ENCODE measurements at regions not wholly inside any gene's neighbourhood (a gene's known extent, or its start where the extent isn't known, plus 50 kb on each side); places are given as distances from the start of the nearest gene placed in this dataset.

DNA sequence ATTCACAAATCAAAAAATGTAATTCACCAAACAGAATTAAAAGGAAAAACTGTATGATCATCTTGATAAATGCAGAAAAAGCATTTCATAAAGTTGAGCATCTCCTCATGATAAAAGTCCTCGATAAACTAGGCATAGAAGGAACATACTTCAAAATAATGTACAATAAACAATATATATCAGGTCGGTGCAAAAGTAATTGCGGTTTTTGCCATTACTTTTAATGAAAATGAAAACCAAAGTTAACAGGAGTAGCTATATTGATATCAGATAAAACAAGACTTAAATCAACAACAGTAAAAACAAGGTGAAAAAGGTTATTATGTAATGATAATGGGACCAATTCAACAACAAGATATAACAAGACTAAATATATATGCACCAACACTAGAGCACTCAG, 372.1 kb downstream of the RAB28 start:
- no peaks in the 10 kb centered on the region for H3K79me2 ChIP-seq (ENCODE audit: low read length)

DNA sequence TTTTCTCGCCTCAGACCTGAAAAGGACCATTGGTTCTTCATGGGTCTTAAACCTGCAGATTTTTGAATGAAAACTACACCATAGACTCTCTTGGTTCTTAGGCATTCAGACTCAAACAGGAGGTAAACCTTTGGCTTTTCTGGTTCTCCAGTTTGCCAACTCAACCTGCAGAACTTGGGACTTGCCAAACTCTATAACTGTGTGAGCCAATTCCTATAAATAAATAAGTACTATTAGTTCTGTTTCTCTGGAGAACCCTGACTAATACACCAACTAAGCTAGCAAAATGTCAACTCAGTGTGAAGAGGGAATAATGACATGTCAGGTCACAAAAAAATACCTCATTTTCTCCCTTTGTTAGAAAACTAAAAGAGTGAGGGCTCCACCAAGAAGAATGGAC, 374.6 kb downstream of the RAB28 start:
- Histone ChIP-seq H3K4me2 (ENCODE audit: low read depth, low read length) (no peak overlapping the region), H4K20me1 (ENCODE audit: insufficient read depth, low read length) (no peaks in the 10 kb centered on the region), H3K36me3 (replicated peaks; ENCODE audit: insufficient read depth, low read length) (no peaks in the 10 kb centered on the region), H3K9ac (ENCODE audit: low read length) (no peak overlapping the region), H3F3A (ENCODE audit: insufficient read depth, low read length) (no peaks in the 10 kb centered on the region), H3K4me3 (ENCODE audit: low read length) (no peak overlapping the region), H3K9me3 (replicated peaks; ENCODE audit: insufficient read depth, low read length) (no peaks in the 10 kb centered on the region), H3K4me1 (ENCODE audit: low read length) (peaks cover 5% of the 10 kb centered on the region), H3K27me3 (replicated peaks; ENCODE audit: insufficient read depth, low read length) (no peaks in the 10 kb centered on the region), H2AFZ (ENCODE audit: low read length) (no peak overlapping the region), H3K79me2 (ENCODE audit: low read length) (no peaks in the 10 kb centered on the region), H3K9me2 (replicated peaks; ENCODE audit: insufficient read depth, low read length) (no peaks in the 10 kb centered on the region), H3K27ac (ENCODE audit: low read length) (no peak overlapping the region)
- DNase-seq: no peak
- TF ChIP-seq EZH2 (optimal IDR thresholded peaks at IDR 0.05; ENCODE audit: low read depth, low read length): no peak
- TF ChIP-seq EZH2phosphoT487 (IDR thresholded peaks at IDR 0.05; ENCODE audit: low read length): no peak
- TF ChIP-seq, protein P1, sequence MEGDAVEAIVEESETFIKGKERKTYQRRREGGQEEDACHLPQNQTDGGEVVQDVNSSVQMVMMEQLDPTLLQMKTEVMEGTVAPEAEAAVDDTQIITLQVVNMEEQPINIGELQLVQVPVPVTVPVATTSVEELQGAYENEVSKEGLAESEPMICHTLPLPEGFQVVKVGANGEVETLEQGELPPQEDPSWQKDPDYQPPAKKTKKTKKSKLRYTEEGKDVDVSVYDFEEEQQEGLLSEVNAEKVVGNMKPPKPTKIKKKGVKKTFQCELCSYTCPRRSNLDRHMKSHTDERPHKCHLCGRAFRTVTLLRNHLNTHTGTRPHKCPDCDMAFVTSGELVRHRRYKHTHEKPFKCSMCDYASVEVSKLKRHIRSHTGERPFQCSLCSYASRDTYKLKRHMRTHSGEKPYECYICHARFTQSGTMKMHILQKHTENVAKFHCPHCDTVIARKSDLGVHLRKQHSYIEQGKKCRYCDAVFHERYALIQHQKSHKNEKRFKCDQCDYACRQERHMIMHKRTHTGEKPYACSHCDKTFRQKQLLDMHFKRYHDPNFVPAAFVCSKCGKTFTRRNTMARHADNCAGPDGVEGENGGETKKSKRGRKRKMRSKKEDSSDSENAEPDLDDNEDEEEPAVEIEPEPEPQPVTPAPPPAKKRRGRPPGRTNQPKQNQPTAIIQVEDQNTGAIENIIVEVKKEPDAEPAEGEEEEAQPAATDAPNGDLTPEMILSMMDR (IDR thresholded peaks at IDR 0.05; ENCODE audit: low read length): no peak

More for the DNA sequence above, 372.1 kb downstream of the RAB28 start:
- no peak overlapping the region for H3K9ac ChIP-seq (ENCODE audit: low read length)
- no peaks in the 10 kb centered on the region for H3K4me1 ChIP-seq (ENCODE audit: low read length)
- no peak overlapping the region for H3K4me3 ChIP-seq (ENCODE audit: low read length)
- no peaks in the 10 kb centered on the region for H3K9me3 ChIP-seq (replicated peaks; ENCODE audit: insufficient read depth, low read length)
- no peak for DNase-seq
- H3K27me3 ChIP-seq (replicated peaks; ENCODE audit: insufficient read depth, low read length): no peaks in the 10 kb centered on the region
- H4K20me1 ChIP-seq (ENCODE audit: insufficient read depth, low read length): no peaks in the 10 kb centered on the region
- no peaks in the 10 kb centered on the region for H3F3A ChIP-seq (ENCODE audit: insufficient read depth, low read length)
- no peaks in the 10 kb centered on the region for H3K36me3 ChIP-seq (replicated peaks; ENCODE audit: insufficient read depth, low read length)
- no peaks in the 10 kb centered on the region for H3K9me2 ChIP-seq (replicated peaks; ENCODE audit: insufficient read depth, low read length)
- H3K4me2 ChIP-seq (ENCODE audit: low read depth, low read length): no peak overlapping the region
- H3K27ac ChIP-seq (ENCODE audit: low read length): no peak overlapping the region
- TF ChIP-seq EZH2phosphoT487 (IDR thresholded peaks at IDR 0.05; ENCODE audit: low read length): no peak
- no peak overlapping the region for H2AFZ ChIP-seq (ENCODE audit: low read length)

DNA sequence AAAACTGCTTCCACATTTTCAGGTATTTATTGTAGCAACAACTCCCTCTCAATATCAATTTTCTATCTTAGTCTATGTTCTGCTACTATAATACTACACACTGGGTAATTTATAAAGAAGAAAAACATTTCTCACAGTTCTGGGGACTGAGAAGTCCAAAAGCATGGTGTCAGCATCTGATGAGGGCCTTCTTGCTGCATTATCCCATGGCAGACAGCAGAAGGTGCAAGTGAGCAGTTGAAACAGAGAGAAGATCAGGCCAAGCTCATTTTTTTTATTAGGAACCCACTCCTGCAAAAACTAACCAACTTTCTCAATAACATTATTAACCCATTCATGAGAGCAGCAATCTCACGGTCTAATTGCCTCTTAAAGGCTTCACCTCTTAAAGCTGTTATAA, 376.0 kb downstream of the RAB28 start:
- Histone ChIP-seq H3K79me2 (ENCODE audit: low read length) (no peaks in the 10 kb centered on the region), H3K27me3 (replicated peaks; ENCODE audit: insufficient read depth, low read length) (no peaks in the 10 kb centered on the region), H3K36me3 (replicated peaks; ENCODE audit: insufficient read depth, low read length) (no peaks in the 10 kb centered on the region), H3K4me2 (ENCODE audit: low read depth, low read length) (no peak overlapping the region), H3F3A (ENCODE audit: insufficient read depth, low read length) (peaks cover 6% of the 10 kb centered on the region; the same call in 1 of the 2 replicates), H3K4me1 (ENCODE audit: low read length) (peaks cover 16% of the 10 kb centered on the region), H3K9me3 (replicated peaks; ENCODE audit: insufficient read depth, low read length) (no peaks in the 10 kb centered on the region), H3K9me2 (replicated peaks; ENCODE audit: insufficient read depth, low read length) (no peaks in the 10 kb centered on the region), H2AFZ (ENCODE audit: low read length) (no peak overlapping the region), H3K9ac (ENCODE audit: low read length) (no peak overlapping the region), H3K4me3 (ENCODE audit: low read length) (no peak overlapping the region), H3K27ac (ENCODE audit: low read length) (no peak overlapping the region), H4K20me1 (ENCODE audit: insufficient read depth, low read length) (no peaks in the 10 kb centered on the region)
- TF ChIP-seq EZH2 (optimal IDR thresholded peaks at IDR 0.05; ENCODE audit: low read depth, low read length): no peak
- TF ChIP-seq, protein P1 (IDR thresholded peaks at IDR 0.05; ENCODE audit: low read length): peak; percentile 10; the same call in 1 of the 2 replicates
- TF ChIP-seq EZH2phosphoT487 (IDR thresholded peaks at IDR 0.05; ENCODE audit: low read length): no peak
- DNase-seq: no peak

DNA sequence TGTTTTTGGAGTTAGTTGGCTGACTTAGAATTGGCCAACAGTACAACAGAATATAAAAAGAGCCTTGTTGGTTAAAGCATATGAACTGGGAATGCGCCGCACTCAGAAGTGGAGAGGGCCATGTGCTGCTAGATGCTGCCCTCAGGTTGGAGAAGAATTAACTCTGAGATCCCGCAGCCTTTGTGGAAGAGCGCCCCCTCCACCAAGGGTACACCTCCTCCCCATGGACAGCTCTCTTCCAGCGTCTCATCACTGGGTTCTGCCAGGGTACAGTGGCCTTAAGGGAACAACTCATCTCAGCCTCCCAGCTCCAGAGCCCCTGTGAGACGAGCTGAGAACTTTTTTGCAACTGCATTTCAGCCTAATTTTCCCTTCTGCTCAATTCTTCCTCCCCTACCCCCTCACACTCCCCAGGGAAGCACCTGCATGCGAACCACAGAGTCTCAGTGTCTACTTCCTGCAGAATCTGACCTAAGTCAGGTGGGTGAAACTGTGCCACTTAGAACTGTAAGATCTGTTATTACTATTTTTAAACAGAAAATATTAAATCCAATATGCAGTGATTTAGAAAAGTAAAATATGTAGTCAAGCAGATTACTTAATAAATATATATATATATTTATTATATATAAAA, 380.6 kb downstream of the RAB28 start:
- Histone ChIP-seq H3F3A (ENCODE audit: insufficient read depth, low read length) (peaks cover 6% of the 10 kb centered on the region; the same call in 1 of the 2 replicates), H3K9ac (ENCODE audit: low read length) (peak overlapping the region; percentile 46), H3K4me2 (ENCODE audit: low read depth, low read length) (peak overlapping the region; percentile 65), H3K79me2 (ENCODE audit: low read length) (no peaks in the 10 kb centered on the region), H3K27ac (ENCODE audit: low read length) (peak overlapping the region; percentile 87), H4K20me1 (ENCODE audit: insufficient read depth, low read length) (no peaks in the 10 kb centered on the region), H2AFZ (ENCODE audit: low read length) (peak overlapping the region; percentile 55; the same call in 1 of the 2 replicates), H3K36me3 (replicated peaks; ENCODE audit: insufficient read depth, low read length) (no peaks in the 10 kb centered on the region), H3K4me1 (ENCODE audit: low read length) (peaks cover 28% of the 10 kb centered on the region), H3K27me3 (replicated peaks; ENCODE audit: insufficient read depth, low read length) (no peaks in the 10 kb centered on the region), H3K4me3 (ENCODE audit: low read length) (peak overlapping the region; percentile 17; the same call in 1 of the 2 replicates), H3K9me3 (replicated peaks; ENCODE audit: insufficient read depth, low read length) (no peaks in the 10 kb centered on the region), H3K9me2 (replicated peaks; ENCODE audit: insufficient read depth, low read length) (no peaks in the 10 kb centered on the region)
- DNase-seq: peak; percentile 92
- no peak for TF ChIP-seq EZH2 (optimal IDR thresholded peaks at IDR 0.05; ENCODE audit: low read depth, low read length)
- TF ChIP-seq EZH2phosphoT487 (IDR thresholded peaks at IDR 0.05; ENCODE audit: low read length): no peak
- TF ChIP-seq, protein P1 (IDR thresholded peaks at IDR 0.05; ENCODE audit: low read length): peak; percentile 15; the same call in 1 of the 2 replicates
